Stomach (tissue), 8 donors: ENCODE measurements at regions not wholly inside any gene's neighbourhood (a gene's known extent, or its start where the extent isn't known, plus 50 kb on each side); places are given as distances from the start of the nearest gene placed in this dataset.

Experiments
- DNase-seq, 2 donors: peaks; one replicate each; pipeline versions ENCODE4 v3.0.0 to v3.0.0-alpha.2; 2013 to 2019
- H3K27ac ChIP-seq, 5 donors: fragments of 200-600 bp in 4 of 5; sonication (generic) in 4 of 5; one replicate each; pipeline ENCODE4 v1.5.1; 2013 to 2019; ENCODE audit warnings: mild to moderate bottlenecking in 1 of 5, moderate library complexity in 1 of 5
- H3K27me3 ChIP-seq, 3 donors: fragments of 200-600 bp; sonication (generic); one replicate each; pipeline ENCODE4 v1.5.1; 2017 to 2019; ENCODE audit warnings: mixed run types in 1 of 3
- H3K36me3 ChIP-seq, 4 donors: fragments of 200-600 bp; sonication (generic); 1 replicate in 3 of 4; 2 replicates in 1 of 4; pipeline ENCODE4 v1.5.1; 2016 to 2019
- H3K4me1 ChIP-seq, 4 donors: fragments of 200-600 bp; sonication (generic); one replicate each; pipeline ENCODE4 v1.5.1; 2016 to 2019
- H3K4me3 ChIP-seq, 4 donors: fragments of 200-600 bp; sonication (generic) in 3 of 4; one replicate each; pipeline ENCODE4 v1.5.1; 2016 to 2019; ENCODE audit warnings: mild to moderate bottlenecking in 1 of 4
- H3K9me3 ChIP-seq, 4 donors: fragments of 200-600 bp; sonication (generic); one replicate each; pipeline ENCODE4 v1.5.1; 2016 to 2019
- CTCF ChIP-seq, 7 experiments: fragments of 450-650 bp in 4 of 7; fragments of 200-600 bp in 3 of 7; sonication (generic) in 3 of 7; IDR thresholded peaks; one replicate each; pipeline ENCODE4 v1.5.1; 2016 to 2019; ENCODE audit warnings: antibody characterized with exemption in 7 of 7, control low read depth in 2 of 7, mild to moderate bottlenecking in 1 of 7
- EP300 ChIP-seq: sonication (generic); formaldehyde crosslinking; IDR thresholded peaks from one replicate; pipeline ENCODE4 v1.6.1; 2017; ENCODE audit warnings: antibody characterized with exemption
- POLR2A ChIP-seq, 4 donors: fragments of 450-650 bp; IDR thresholded peaks; one replicate each; pipeline ENCODE4 v1.6.1; 2016; ENCODE audit warnings: antibody characterized with exemption in 4 of 4, control low read depth in 2 of 4, mild to moderate bottlenecking in 1 of 4, moderate library complexity in 1 of 4
- POLR2AphosphoS5 ChIP-seq, 3 donors: sonication (generic); formaldehyde crosslinking; IDR thresholded peaks; one replicate each; pipeline ENCODE4 v1.6.1; 2016; ENCODE audit warnings: antibody characterized with exemption in 3 of 3
- WGBS, 5 donors: extraction: QIAGEN DNeasy Blood & Tissue Kit in 3 of 5; methylation state at CpG; one replicate each; pipeline versions ENCODE4 v1.1.5 to v1.1.7; 2013 to 2018; 5-methylcytosine and 5-hydroxymethylcytosine counted together
- intact Hi-C: fragments of 100-400 bp; cut with DNase I; formaldehyde crosslinking; loops from one replicate; pipeline ENCODE4 v1.15.1; 2023; ENCODE audit warnings: low total_unique reads
- donor health status: healthy with polysubstance abuse.
- donor health status: Bipolar disorder and iron deficiency.
- donor health status: healthy.

DNA sequence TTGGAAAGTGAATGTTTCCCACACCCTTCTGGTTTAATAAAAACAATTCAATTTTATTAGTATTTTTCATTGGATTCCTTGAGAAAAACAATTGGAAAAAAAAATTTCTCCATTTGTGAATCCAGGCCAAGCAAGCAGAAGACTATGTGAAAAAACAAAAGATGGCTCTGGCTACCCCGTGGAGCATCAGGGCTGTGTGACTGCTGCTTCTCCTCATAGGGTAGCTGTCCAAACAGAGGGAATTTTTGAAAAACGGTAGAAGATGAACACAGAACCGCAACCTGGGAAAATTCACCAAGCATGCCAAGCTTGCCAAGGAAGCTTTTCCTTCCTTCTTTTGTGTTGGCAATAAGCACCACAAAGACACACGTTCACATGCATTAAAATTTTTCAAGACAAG lies 71.3 kb upstream of the ACVR2A start:
- Histone ChIP-seq H3K4me3 (no peak overlapping the region), H3K9me3 (no peaks in the 10 kb centered on the region), H3K27ac (no peak overlapping the region), H3K27me3 (no peaks in the 10 kb centered on the region), H3K4me1 (no peaks in the 10 kb centered on the region), H3K36me3 (no peaks in the 10 kb centered on the region)
- DNase-seq = no peak
- 47 to 62% (median 55%) methylated on average over 4 of the region's 4 CpGs for WGBS, 5 donors
- intact Hi-C loops = no loop called here
- TF ChIP-seq POLR2AphosphoS5 (IDR thresholded peaks at IDR 0.05) = no peak
- no peak for TF ChIP-seq POLR2A (IDR thresholded peaks at IDR 0.05)
- no peak for TF ChIP-seq EP300
- TF ChIP-seq CTCF (IDR thresholded peaks at IDR 0.05) = no peak

DNA sequence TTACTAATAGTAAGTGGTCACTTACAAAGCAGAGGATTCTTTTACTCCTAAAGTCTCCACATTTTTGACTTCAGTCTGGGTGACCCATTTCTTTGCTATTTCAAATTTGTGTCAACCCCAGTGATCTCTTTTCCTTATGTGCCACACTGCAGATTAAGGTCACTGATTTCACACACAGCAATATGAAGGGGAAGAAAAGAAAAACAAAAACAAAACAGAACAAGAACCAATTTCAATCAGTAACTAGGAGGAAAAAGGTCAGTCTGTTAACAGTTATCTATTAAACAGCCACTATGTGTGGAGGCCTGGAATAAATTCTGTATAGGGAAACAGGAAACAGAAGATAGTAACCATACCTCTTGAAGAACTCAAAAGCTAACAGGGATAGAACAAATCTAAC lies 72.0 kb upstream of the ACVR2A start:
- H3K36me3 ChIP-seq = no peaks in the 10 kb centered on the region
- H3K4me3 ChIP-seq = no peak overlapping the region
- H3K27me3 ChIP-seq = no peaks in the 10 kb centered on the region
- no peaks in the 10 kb centered on the region for H3K4me1 ChIP-seq
- intact Hi-C loops = no loop called here
- DNase-seq = no peak
- no peak overlapping the region for H3K27ac ChIP-seq
- TF ChIP-seq CTCF (IDR thresholded peaks at IDR 0.05) = no peak
- TF ChIP-seq POLR2A (IDR thresholded peaks at IDR 0.05) = no peak
- no peak for TF ChIP-seq POLR2AphosphoS5 (IDR thresholded peaks at IDR 0.05)
- TF ChIP-seq EP300 = no peak
- H3K9me3 ChIP-seq = no peaks in the 10 kb centered on the region

GRCh38 chr2:147763861-147764260 lies 81.0 kb upstream of the ACVR2A start:
- Histone ChIP-seq H3K4me1 (no peaks in the 10 kb centered on the region), H3K4me3 (no peak overlapping the region), H3K27me3 (no peaks in the 10 kb centered on the region), H3K9me3 (peaks cover 0 to 11% (median 9%) of the 10 kb centered on the region in 4 donors), H3K27ac (no peak overlapping the region), H3K36me3 (no peaks in the 10 kb centered on the region)
- DNase-seq = no peak
- intact Hi-C loops = no loop called here
- TF ChIP-seq EP300 = no peak
- no peak for TF ChIP-seq CTCF (IDR thresholded peaks at IDR 0.05)
- TF ChIP-seq POLR2A (IDR thresholded peaks at IDR 0.05) = no peak
- no peak for TF ChIP-seq POLR2AphosphoS5 (IDR thresholded peaks at IDR 0.05)

DNA sequence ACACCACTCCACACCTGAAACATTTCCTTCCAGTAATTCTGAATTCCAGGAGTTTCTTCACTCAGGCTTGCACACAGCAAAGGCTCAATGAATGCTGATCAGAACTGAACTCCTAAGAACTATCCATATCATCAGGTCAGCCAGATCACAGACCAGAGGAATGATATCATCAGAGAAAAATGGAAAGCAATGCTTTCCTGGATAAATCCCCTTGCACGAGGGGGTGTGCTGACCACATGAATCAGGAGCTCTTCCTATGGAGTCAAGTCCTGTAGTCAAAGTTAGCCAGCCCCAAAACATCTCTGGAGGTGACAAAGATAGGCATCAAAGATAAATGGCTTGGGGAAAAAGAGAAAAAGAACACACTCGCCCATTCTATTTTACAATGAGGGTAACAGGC lies 83.8 kb upstream of the ACVR2A start:
- TF ChIP-seq EP300 (no peak), CTCF (IDR thresholded peaks at IDR 0.05) (no peak), POLR2AphosphoS5 (IDR thresholded peaks at IDR 0.05) (no peak), POLR2A (IDR thresholded peaks at IDR 0.05) (no peak)
- WGBS, 5 donors = 72 to 87% (median 81%) methylated on average over 2 of the region's 2 CpGs
- Histone ChIP-seq H3K27ac (no peak overlapping the region), H3K27me3 (no peaks in the 10 kb centered on the region), H3K4me1 (no peaks in the 10 kb centered on the region), H3K9me3 (peaks cover 0 to 4% (median 0%) of the 10 kb centered on the region in 4 donors), H3K36me3 (no peaks in the 10 kb centered on the region), H3K4me3 (no peak overlapping the region)
- intact Hi-C loops = no loop called here
- DNase-seq = no peak

- 56 to 92% (median 58%) methylated on average over 3 of the region's 3 CpGs for WGBS, 5 donors
- no peaks in the 10 kb centered on the region for H3K27me3 ChIP-seq
- TF ChIP-seq CTCF (IDR thresholded peaks at IDR 0.05) (no peak), EP300 (no peak), POLR2A (IDR thresholded peaks at IDR 0.05) (no peak), POLR2AphosphoS5 (IDR thresholded peaks at IDR 0.05) (no peak)
Measured at GRCh38 chr2:147759536-147759935, 85.3 kb upstream of the ACVR2A start.

More at GRCh38 chr2:147759536-147759935, 85.3 kb upstream of the ACVR2A start:
- intact Hi-C loops = no loop called here
- Histone ChIP-seq H3K4me3 (no peak overlapping the region), H3K27ac (no peak overlapping the region), H3K9me3 (peaks cover 0 to 4% (median 0%) of the 10 kb centered on the region in 4 donors), H3K4me1 (no peaks in the 10 kb centered on the region), H3K36me3 (no peaks in the 10 kb centered on the region)
- peak in 1 of 2 donors; percentile 16 for DNase-seq
